B cell (primary cell): ENCODE measurements at regions not wholly inside any gene's neighbourhood (a gene's known extent, or its start where the extent isn't known, plus 50 kb on each side); places are given as distances from the start of the nearest gene placed in this dataset.

ENCODE experiments used
- ATAC-seq: fragments of 200-7000 bp; cut with Tn5 transposase; one replicate; pipeline ENCODE4 v1.10.0; 2021; ENCODE audit warnings: low read depth, mild to moderate bottlenecking, moderate number of reproducible peaks, moderate library complexity
- CTCF ChIA-PET: fragments of 350-600 bp; sonication (Branson Sonifier 250); formaldehyde crosslinking; loops from one replicate; lab custom pipeline; 2021; ENCODE audit warnings: antibody characterized with exemption, inconsistent platforms; lab: Charles Lee
- POLR2A ChIA-PET: fragments of 350-600 bp; sonication (Branson Sonifier 250); formaldehyde crosslinking; loops from one replicate; lab custom pipeline; 2021; ENCODE audit warnings: antibody characterized with exemption; lab: Charles Lee
- DNase-seq: peaks from one replicate; pipeline ENCODE4 v3.0.0; 2013
- H2AFZ ChIP-seq: 2 replicates; pipeline ENCODE4 v1.6.1; 2012; ENCODE audit warnings: mild to moderate bottlenecking, low read depth, low read length; ENCODE audit not compliant: insufficient read depth, poor library complexity, severe bottlenecking
- H3K27ac ChIP-seq, 2 donors: 1 replicate in 1 of 2; 2 replicates in 1 of 2; pipeline ENCODE4 v1.5.1; 2012 to 2013; ENCODE audit warnings: low read length in 2 of 2, mild to moderate bottlenecking in 2 of 2, moderate library complexity in 1 of 2
- H3K27me3 ChIP-seq, 4 experiments: fragments of 200-600 bp in 1 of 4; sonication (generic) in 1 of 4; replicated peaks in 1 of 4; 1 replicate in 2 of 4; 2 replicates in 2 of 4; pipeline versions ENCODE4 v1.6.1 to v1.7.0; 2013 to 2016; ENCODE audit warnings: low read length in 3 of 4, mild to moderate bottlenecking in 2 of 4, mixed read lengths in 1 of 4, moderate library complexity in 1 of 4; ENCODE audit not compliant: insufficient read depth in 4 of 4, control insufficient read depth in 3 of 4; ENCODE audit errors: control extremely low read depth in 1 of 4
- H3K36me3 ChIP-seq, 2 experiments: replicated peaks in 1 of 2; 1 replicate in 1 of 2; 2 replicates in 1 of 2; pipeline versions ENCODE4 v1.6.1 to v1.7.1; 2013; ENCODE audit warnings: low read length in 1 of 2; ENCODE audit not compliant: insufficient read depth in 2 of 2, control insufficient read depth in 1 of 2; ENCODE audit errors: control extremely low read depth in 1 of 2, extremely low read depth in 1 of 2
- H3K4me1 ChIP-seq, 2 donors: fragments of 200-600 bp in 1 of 2; sonication (generic) in 1 of 2; 1 replicate in 1 of 2; 2 replicates in 1 of 2; pipeline versions ENCODE4 v1.5.1 to v1.6.1; 2013 to 2017; ENCODE audit warnings: low read length in 2 of 2; ENCODE audit not compliant: control insufficient read depth in 2 of 2, insufficient read depth in 2 of 2
- H3K4me2 ChIP-seq: replicated peaks from 2 replicates; pipeline ENCODE3; 2012; ENCODE audit warnings: mild to moderate bottlenecking, low read depth, low read length; ENCODE audit not compliant: poor library complexity, severe bottlenecking
- H3K4me3 ChIP-seq, 5 experiments: fragments of 200-600 bp in 1 of 5; sonication (generic) in 1 of 5; 1 replicate in 3 of 5; 2 replicates in 2 of 5; pipeline versions ENCODE4 v1.5.1 to v1.7.0; 2011 to 2016; ENCODE audit warnings: low read length in 4 of 5, mild to moderate bottlenecking in 4 of 5, low read depth in 2 of 5, control low read depth in 1 of 5, moderate library complexity in 1 of 5; ENCODE audit not compliant: insufficient read depth in 1 of 5; ENCODE audit errors: control extremely low read depth in 1 of 5, extremely low read depth in 1 of 5
- H3K79me2 ChIP-seq: fragments of 200-600 bp; sonication (generic); one replicate; pipeline ENCODE4 v1.6.0; 2016; ENCODE audit warnings: low read length; ENCODE audit not compliant: control insufficient read depth, insufficient read depth
- H3K9ac ChIP-seq: fragments of 200-600 bp; sonication (generic); 2 replicates; pipeline ENCODE4 v1.6.1; 2017; ENCODE audit warnings: mild to moderate bottlenecking, low read length, moderate library complexity
- H3K9me3 ChIP-seq, 3 donors: one replicate each; pipeline versions ENCODE4 v1.6.1 to v1.7.1; 2013; ENCODE audit warnings: low read length in 2 of 3; ENCODE audit not compliant: control insufficient read depth in 2 of 3, insufficient read depth in 1 of 3; ENCODE audit errors: control extremely low read depth in 1 of 3
- H4K20me1 ChIP-seq: 2 replicates; pipeline ENCODE4 v1.6.0; 2012; ENCODE audit warnings: mild to moderate bottlenecking, low read length; ENCODE audit not compliant: insufficient read depth, control insufficient read depth, poor library complexity, severe bottlenecking
- H3K27ac Mint-ChIP-seq: one replicate; pipeline ENCODE4 v1.8.0; 2021; ENCODE audit warnings: mixed read lengths
- H3K27me3 Mint-ChIP-seq: one replicate; pipeline ENCODE4 v1.8.0; 2021; ENCODE audit warnings: mixed read lengths
- H3K4me1 Mint-ChIP-seq: one replicate; pipeline ENCODE4 v1.8.0; 2021; ENCODE audit warnings: mixed read lengths
- H3K4me3 Mint-ChIP-seq: one replicate; pipeline ENCODE4 v1.8.0; 2021; ENCODE audit warnings: mixed read lengths
- H3K9me3 Mint-ChIP-seq: one replicate; pipeline ENCODE4 v1.8.0; 2022; ENCODE audit warnings: mixed read lengths; ENCODE audit not compliant: insufficient read depth
- CTCF ChIP-seq: fragments of 200-600 bp; IDR thresholded peaks from one replicate; pipeline ENCODE4 v1.8.0; 2022; ENCODE audit warnings: antibody characterized with exemption, mild to moderate bottlenecking
- EZH2 ChIP-seq: IDR thresholded peaks from 2 replicates; pipeline ENCODE4 v1.6.1; 2012; ENCODE audit warnings: borderline replicate concordance, low read depth, mild to moderate bottlenecking, moderate library complexity, low read length; ENCODE audit not compliant: insufficient read depth, poor library complexity, severe bottlenecking
- WGBS: methylation state at CpG from one replicate; pipeline ENCODE4 v1.1.5; 2013; ENCODE audit warnings: missing lambda C conversion rate; ENCODE audit not compliant: insufficient coverage; 5-methylcytosine and 5-hydroxymethylcytosine counted together
- intact Hi-C: fragments of 100-400 bp; cut with micrococcal nuclease; formaldehyde crosslinking; loops from one replicate; pipeline ENCODE4 v1.10.0; 2022

GRCh38 chr2:201969938-201970785 is 63.5 kb upstream of the FZD7 start:
- WGBS, result 72% methylated on average over 4 of the region's 12 CpGs
- no peak for TF ChIP-seq EZH2
- TF ChIP-seq CTCF, result no peak
- Histone ChIP-seq H3K27me3 (peaks cover 0 to 13% (median 0%) of the 10 kb centered on the region in 4 experiments), H3K4me2 (no peak overlapping the region), H3K9me3 (peaks cover 0 to 12% (median 0%) of the 10 kb centered on the region in 3 donors), H2AFZ (no peak overlapping the region), H3K36me3 (no peaks in the 10 kb centered on the region), H3K79me2 (no peaks in the 10 kb centered on the region), H3K9ac (no peak overlapping the region), H4K20me1 (no peaks in the 10 kb centered on the region), H3K4me3 (no peak overlapping the region), H3K4me1 (no peaks in the 10 kb centered on the region), H3K27ac (no peak overlapping the region)
- CTCF ChIA-PET, result interaction anchor here (0.6 to 1.2 kb wide), 2 partner anchors 51 to 110 kb away, joined by 3 to 5 read pairs; no protein-coding TSS in a partner anchor
- Mint-ChIP-seq H3K27me3 (peaks cover 13% of the 10 kb centered on the region), H3K4me1 (no peaks in the 10 kb centered on the region), H3K27ac (no peak overlapping the region), H3K4me3 (no peak overlapping the region), H3K9me3 (peaks cover 3% of the 10 kb centered on the region)
- POLR2A ChIA-PET, result no interaction called here
- intact Hi-C loops, result no loop called here
- ATAC-seq, result no peak
- no peak for DNase-seq

GRCh38 chr2:201970786-201971108 is 62.9 kb upstream of the FZD7 start:
- H3K4me1 ChIP-seq, result no peaks in the 10 kb centered on the region
- no peak overlapping the region for H3K9ac ChIP-seq
- no peaks in the 10 kb centered on the region for H3K4me1 Mint-ChIP-seq
- peaks cover 0 to 13% (median 0%) of the 10 kb centered on the region in 4 experiments for H3K27me3 ChIP-seq
- H3K27ac ChIP-seq, result no peak overlapping the region
- H4K20me1 ChIP-seq, result no peaks in the 10 kb centered on the region
- no peak overlapping the region for H3K4me3 Mint-ChIP-seq
- WGBS, result 100% methylated on average over 2 of the region's 4 CpGs
- peaks cover 0 to 12% (median 0%) of the 10 kb centered on the region in 3 donors for H3K9me3 ChIP-seq
- no peaks in the 10 kb centered on the region for H3K79me2 ChIP-seq
- no peak overlapping the region for H3K27ac Mint-ChIP-seq
- intact Hi-C loops, result no loop called here
- no peak overlapping the region for H2AFZ ChIP-seq
- ChIA-PET POLR2A (no interaction called here), CTCF (interaction anchor here (1.2 kb wide), 1 partner anchor 111 kb away, joined by 3 read pairs; no protein-coding TSS in a partner anchor)
- DNase-seq (no peak), ATAC-seq (no peak)
- no peak for TF ChIP-seq CTCF
- TF ChIP-seq EZH2, result no peak
- H3K27me3 Mint-ChIP-seq, result peaks cover 13% of the 10 kb centered on the region
- H3K4me3 ChIP-seq, result no peak overlapping the region
- peaks cover 3% of the 10 kb centered on the region for H3K9me3 Mint-ChIP-seq
- H3K4me2 ChIP-seq, result no peak overlapping the region
- H3K36me3 ChIP-seq, result no peaks in the 10 kb centered on the region
